ENCODE measurements at regions not wholly inside any gene's neighbourhood (a gene's known extent, or its start where the extent isn't known, plus 50 kb on each side); places are given as distances from the start of the nearest gene placed in this dataset.

GRCh38 chr22:44622679-44623078 is 79.3 kb upstream of the PRR5 start:
- Histone ChIP-seq H3K36me3 (ENCODE audit: insufficient read depth, low read length) (no peaks in the 10 kb centered on the region), H3K9me2 (replicated peaks; ENCODE audit: low read depth, low read length) (no peaks in the 10 kb centered on the region), H3K9me3 (ENCODE audit: insufficient read depth, low read depth, low read length) (no peaks in the 10 kb centered on the region), H3K4me3 (ENCODE audit: low read length, poor library complexity, severe bottlenecking) (no peak overlapping the region), H4K20me1 (ENCODE audit: insufficient read depth, low read length, poor library complexity, severe bottlenecking) (no peaks in the 10 kb centered on the region), H3K4me1 (ENCODE audit: insufficient read depth, low read length, poor library complexity, severe bottlenecking) (peaks cover 8% of the 10 kb centered on the region), H2AFZ (ENCODE audit: low read length) (no peak overlapping the region), H3K79me2 (ENCODE audit: insufficient read depth, low read length) (no peaks in the 10 kb centered on the region), H3K4me2 (ENCODE audit: low read depth, low read length, poor library complexity, severe bottlenecking) (no peak overlapping the region), H3F3A (ENCODE audit: low read depth) (no peaks in the 10 kb centered on the region), H3K27me3 (ENCODE audit: insufficient read depth, low read length, poor library complexity, severe bottlenecking) (no peaks in the 10 kb centered on the region), H3K9ac (ENCODE audit: low read depth, low read length, poor library complexity, severe bottlenecking) (no peak overlapping the region)
- no peak for TF ChIP-seq EZH2phosphoT487 (IDR thresholded peaks at IDR 0.05; ENCODE audit: borderline replicate concordance)
- no peak for TF ChIP-seq CTCF (conservative IDR thresholded peaks at IDR 0.05; ENCODE audit: low read length)

GRCh38 chr22:44622147-44622427 is 79.9 kb upstream of the PRR5 start:
- TF ChIP-seq CTCF (conservative IDR thresholded peaks at IDR 0.05; ENCODE audit: low read length) (no peak), EZH2phosphoT487 (IDR thresholded peaks at IDR 0.05; ENCODE audit: borderline replicate concordance) (no peak)
- H2AFZ ChIP-seq (ENCODE audit: low read length), result no peak overlapping the region
- peaks cover 9% of the 10 kb centered on the region for H3K4me1 ChIP-seq (ENCODE audit: insufficient read depth, low read length, poor library complexity, severe bottlenecking)
- H3F3A ChIP-seq (ENCODE audit: low read depth), result no peaks in the 10 kb centered on the region
- H4K20me1 ChIP-seq (ENCODE audit: insufficient read depth, low read length, poor library complexity, severe bottlenecking), result no peaks in the 10 kb centered on the region
- H3K36me3 ChIP-seq (ENCODE audit: insufficient read depth, low read length), result no peaks in the 10 kb centered on the region
- H3K4me3 ChIP-seq (ENCODE audit: low read length, poor library complexity, severe bottlenecking), result no peak overlapping the region
- H3K79me2 ChIP-seq (ENCODE audit: insufficient read depth, low read length), result no peaks in the 10 kb centered on the region
- no peak overlapping the region for H3K4me2 ChIP-seq (ENCODE audit: low read depth, low read length, poor library complexity, severe bottlenecking)
- no peaks in the 10 kb centered on the region for H3K9me2 ChIP-seq (replicated peaks; ENCODE audit: low read depth, low read length)
- H3K9ac ChIP-seq (ENCODE audit: low read depth, low read length, poor library complexity, severe bottlenecking), result no peak overlapping the region
- H3K27me3 ChIP-seq (ENCODE audit: insufficient read depth, low read length, poor library complexity, severe bottlenecking), result no peaks in the 10 kb centered on the region
- no peaks in the 10 kb centered on the region for H3K9me3 ChIP-seq (ENCODE audit: insufficient read depth, low read depth, low read length)

- H3K4me1 ChIP-seq (ENCODE audit: insufficient read depth, low read length, poor library complexity, severe bottlenecking), result peaks cover 12% of the 10 kb centered on the region
- TF ChIP-seq CTCF (conservative IDR thresholded peaks at IDR 0.05; ENCODE audit: low read length) (no peak), EZH2phosphoT487 (IDR thresholded peaks at IDR 0.05; ENCODE audit: borderline replicate concordance) (no peak)
- H2AFZ ChIP-seq (ENCODE audit: low read length), result no peak overlapping the region
- H3K4me2 ChIP-seq (ENCODE audit: low read depth, low read length, poor library complexity, severe bottlenecking), result no peak overlapping the region
- no peaks in the 10 kb centered on the region for H3F3A ChIP-seq (ENCODE audit: low read depth)
- no peaks in the 10 kb centered on the region for H3K27me3 ChIP-seq (ENCODE audit: insufficient read depth, low read length, poor library complexity, severe bottlenecking)
- H3K79me2 ChIP-seq (ENCODE audit: insufficient read depth, low read length), result no peaks in the 10 kb centered on the region
- no peaks in the 10 kb centered on the region for H3K36me3 ChIP-seq (ENCODE audit: insufficient read depth, low read length)
- H3K9me2 ChIP-seq (replicated peaks; ENCODE audit: low read depth, low read length), result no peaks in the 10 kb centered on the region
- no peak overlapping the region for H3K4me3 ChIP-seq (ENCODE audit: low read length, poor library complexity, severe bottlenecking)
- no peaks in the 10 kb centered on the region for H3K9me3 ChIP-seq (ENCODE audit: insufficient read depth, low read depth, low read length)
- no peaks in the 10 kb centered on the region for H4K20me1 ChIP-seq (ENCODE audit: insufficient read depth, low read length, poor library complexity, severe bottlenecking)
- no peak overlapping the region for H3K9ac ChIP-seq (ENCODE audit: low read depth, low read length, poor library complexity, severe bottlenecking)
These were observed 80.4 kb upstream of the PRR5 start for GRCh38 chr22:44621401-44622146.

Data from Loucy (cell line).